HEK293 (cell line): ENCODE measurements at regions not wholly inside any gene's neighbourhood (a gene's known extent, or its start where the extent isn't known, plus 50 kb on each side); places are given as distances from the start of the nearest gene placed in this dataset.
"Not testable (repeated sequence)": the region's sequence is repeated elsewhere in the genome, so short reads cannot be mapped to it uniquely, and the experiment has no call there.

Experiments used
- CTCF ChIA-PET: fragments of 350-600 bp; formaldehyde crosslinking; extraction: SDS; loops from one replicate; lab custom pipeline; 2021; ENCODE audit warnings: antibody characterized with exemption; lab: Yijun Ruan, JAX
- POLR2A ChIA-PET: fragments of 300-600 bp; formaldehyde crosslinking; extraction: SDS; loops from one replicate; lab custom pipeline; 2020; ENCODE audit warnings: antibody characterized with exemption, inconsistent platforms; lab: Yijun Ruan, JAX
- H3K27ac ChIP-seq: fragments of 200-500 bp; sonication (Bioruptor generic); 2 replicates; pipeline ENCODE4 v1.5.1; 2014; ENCODE audit warnings: low read depth, low read length, control low read depth, inconsistent platforms; ENCODE audit errors: extremely low read depth
- H3K36me3 ChIP-seq, 2 experiments: fragments of 200-500 bp in 1 of 2; sonication (Bioruptor generic) in 1 of 2; 1 replicate in 1 of 2; 2 replicates in 1 of 2; pipeline ENCODE4 v1.5.1; 2014 to 2017; ENCODE audit warnings: inconsistent platforms in 2 of 2, low read length in 2 of 2; ENCODE audit not compliant: control insufficient read depth in 2 of 2, insufficient read depth in 1 of 2
- H3K4me1 ChIP-seq: fragments of 200-500 bp; sonication (Bioruptor generic); 2 replicates; pipeline ENCODE4 v1.5.1; 2014; ENCODE audit warnings: mild to moderate bottlenecking, low read length, inconsistent platforms; ENCODE audit not compliant: control insufficient read depth, insufficient read depth
- H3K4me3 ChIP-seq: 2 replicates; pipeline ENCODE4 v1.5.1; 2011; ENCODE audit warnings: low read depth, mild to moderate bottlenecking, control low read depth, low read length, moderate library complexity
- H3K9me3 ChIP-seq: fragments of 200-500 bp; sonication (Bioruptor generic); 2 replicates; pipeline ENCODE4 v1.5.1; 2014; ENCODE audit warnings: low read depth, low read length, inconsistent platforms; ENCODE audit not compliant: control insufficient read depth, insufficient read depth
- GLI2 ChIP-seq: fragments of 450-650 bp; formaldehyde crosslinking; IDR thresholded peaks from 2 replicates; pipeline ENCODE4; 2017; ENCODE audit warnings: missing biosample characterization, missing genetic modification characterization, low read depth, borderline replicate concordance
- HOXC10 ChIP-seq: sonication (generic); formaldehyde crosslinking; IDR thresholded peaks from 2 replicates; pipeline ENCODE4 v1.8.1; 2023; ENCODE audit warnings: mild to moderate bottlenecking, missing genetic modification reagents
- HOXD13 ChIP-seq: sonication (generic); formaldehyde crosslinking; IDR thresholded peaks from 2 replicates; pipeline ENCODE4 v1.8.0; 2022; ENCODE audit warnings: missing genetic modification reagents, borderline replicate concordance
- KLF16 ChIP-seq: fragments of 450-650 bp; formaldehyde crosslinking; IDR thresholded peaks from 2 replicates; pipeline ENCODE4 v1.5.1; 2017; ENCODE audit warnings: missing biosample characterization, missing genetic modification characterization
- PATZ1 ChIP-seq: fragments of 450-650 bp; formaldehyde crosslinking; IDR thresholded peaks from 2 replicates; pipeline ENCODE4 v1.5.1; 2016; ENCODE audit warnings: missing biosample characterization, missing genetic modification characterization
- PRDM2 ChIP-seq: fragments of 450-650 bp; formaldehyde crosslinking; IDR thresholded peaks from 2 replicates; pipeline ENCODE4 v1.5.1; 2016; ENCODE audit warnings: missing biosample characterization, missing genetic modification characterization, borderline replicate concordance
- ZBTB44 ChIP-seq: fragments of 450-650 bp; IDR thresholded peaks from 2 replicates; pipeline ENCODE4 v1.5.1; 2018; ENCODE audit warnings: missing biosample characterization, mild to moderate bottlenecking, missing genetic modification characterization
- ZBTB6 ChIP-seq: fragments of 450-650 bp; formaldehyde crosslinking; IDR thresholded peaks from 2 replicates; pipeline ENCODE4 v1.5.1; 2017; ENCODE audit warnings: missing biosample characterization, missing genetic modification characterization
- ZNF114 ChIP-seq: fragments of 450-650 bp; formaldehyde crosslinking; IDR thresholded peaks from 2 replicates; pipeline ENCODE4 v1.5.0; 2017; ENCODE audit warnings: missing biosample characterization, missing genetic modification characterization
- ZNF658 ChIP-seq: fragments of 450-650 bp; formaldehyde crosslinking; IDR thresholded peaks from 2 replicates; pipeline ENCODE4; 2016; ENCODE audit warnings: missing biosample characterization, missing genetic modification characterization
- ZNF830 ChIP-seq: fragments of 450-650 bp; IDR thresholded peaks from 2 replicates; pipeline ENCODE4 v1.5.0; 2018; ENCODE audit warnings: missing biosample characterization, missing genetic modification characterization, low read depth, mild to moderate bottlenecking, moderate library complexity

- no peak for TF ChIP-seq PRDM2 (tag by site-specific recombination)
- TF ChIP-seq HOXC10 (CRISPR knock-in tag), result no peak
- no peak for TF ChIP-seq PATZ1 (tag by site-specific recombination)
- no peak for TF ChIP-seq ZBTB6
Observed at GRCh38 chr18:73340135-73340977, 472.6 kb upstream of the NETO1 start (continued).

GRCh38 chr18:73331212-73331772 lies 463.5 kb upstream of the NETO1 start:
- POLR2A ChIA-PET, result no interaction called here
- Histone ChIP-seq H3K9me3 (no peaks in the 10 kb centered on the region), H3K4me1 (no peaks in the 10 kb centered on the region), H3K4me3 (no peak overlapping the region), H3K27ac (no peak overlapping the region), H3K36me3 (no peaks in the 10 kb centered on the region)
- TF ChIP-seq ZNF114 (tag by site-specific recombination) (no peak), HOXD13 (CRISPR knock-in tag) (no peak), ZNF830 (tag by site-specific recombination) (no peak), KLF16 (tag by site-specific recombination) (no peak), ZNF658 (tag by site-specific recombination) (no peak), GLI2 (tag by site-specific recombination) (no peak), ZBTB44 (tag by site-specific recombination) (no peak)
- CTCF ChIA-PET, result no interaction called here

- CTCF ChIA-PET, H3K9me3 ChIP-seq, H3K4me3 ChIP-seq, H3K27ac ChIP-seq, POLR2A ChIA-PET, H3K36me3 ChIP-seq, H3K4me1 ChIP-seq: not testable (repeated sequence)
Observed at GRCh38 chr18:73330106-73330505, 462.3 kb upstream of the NETO1 start.

- CTCF ChIA-PET, H3K4me1 ChIP-seq, H3K27ac ChIP-seq, H3K4me3 ChIP-seq, POLR2A ChIA-PET, H3K36me3 ChIP-seq, H3K9me3 ChIP-seq: not testable (repeated sequence)
Observed at GRCh38 chr18:73324187-73324831, 456.5 kb upstream of the NETO1 start.
